Ishikawa (cell line): ENCODE measurements at regions not wholly inside any gene's neighbourhood (a gene's known extent, or its start where the extent isn't known, plus 50 kb on each side); places are given as distances from the start of the nearest gene placed in this dataset.

Experiments
- CEBPB ChIP-seq: IDR thresholded peaks from 2 replicates; pipeline ENCODE4 v1.6.1; 2012
- CREB1 ChIP-seq: IDR thresholded peaks from 2 replicates; pipeline ENCODE4 v1.6.1; 2012; ENCODE audit warnings: low read depth
- EGR1 ChIP-seq: IDR thresholded peaks from 2 replicates; pipeline ENCODE4 v1.6.1; 2012
- EP300 ChIP-seq: IDR thresholded peaks from 2 replicates; pipeline ENCODE4 v1.6.1; 2012; ENCODE audit warnings: borderline replicate concordance
- FOXM1 ChIP-seq: IDR thresholded peaks from 2 replicates; pipeline ENCODE4 v1.6.1; 2012; ENCODE audit warnings: low read depth, borderline replicate concordance
- MAX ChIP-seq: IDR thresholded peaks from 2 replicates; pipeline ENCODE4 v1.6.1; 2012
- NFIC ChIP-seq: IDR thresholded peaks from 2 replicates; pipeline ENCODE4 v1.6.1; 2012
- RAD21 ChIP-seq: IDR thresholded peaks from 2 replicates; pipeline ENCODE4 v1.6.1; 2012; ENCODE audit warnings: low read depth
- TAF1 ChIP-seq: IDR thresholded peaks from 2 replicates; pipeline ENCODE4 v1.6.1; 2012; ENCODE audit warnings: low read depth, mild to moderate bottlenecking
- TCF12 ChIP-seq: IDR thresholded peaks from 2 replicates; pipeline ENCODE4 v1.6.1; 2012; ENCODE audit warnings: low read depth
- TEAD4 ChIP-seq: IDR thresholded peaks from 2 replicates; pipeline ENCODE4 v1.6.1; 2012
- USF1 ChIP-seq: IDR thresholded peaks from 2 replicates; pipeline ENCODE4 v1.6.1; 2012
- YY1 ChIP-seq: IDR thresholded peaks from 2 replicates; pipeline ENCODE4 v1.6.1; 2012; ENCODE audit warnings: low read depth
- ZBTB7A ChIP-seq: IDR thresholded peaks from 2 replicates; pipeline ENCODE4 v1.6.1; 2012; ENCODE audit warnings: low read depth
- TF ChIP-seq, protein P1 (sequence below): IDR thresholded peaks from 2 replicates; pipeline ENCODE4 v1.6.1; 2012; ENCODE audit warnings: low read depth, mild to moderate bottlenecking

GRCh38 chr6:116982401-116982800 lies 105.4 kb downstream of the RFX6 start:
- TF ChIP-seq MAX (no peak), TEAD4 (no peak), ZBTB7A (no peak), RAD21 (no peak), CREB1 (no peak), TAF1 (no peak), EGR1 (no peak), USF1 (no peak), CEBPB (no peak), YY1 (no peak)
- TF ChIP-seq, protein P1, sequence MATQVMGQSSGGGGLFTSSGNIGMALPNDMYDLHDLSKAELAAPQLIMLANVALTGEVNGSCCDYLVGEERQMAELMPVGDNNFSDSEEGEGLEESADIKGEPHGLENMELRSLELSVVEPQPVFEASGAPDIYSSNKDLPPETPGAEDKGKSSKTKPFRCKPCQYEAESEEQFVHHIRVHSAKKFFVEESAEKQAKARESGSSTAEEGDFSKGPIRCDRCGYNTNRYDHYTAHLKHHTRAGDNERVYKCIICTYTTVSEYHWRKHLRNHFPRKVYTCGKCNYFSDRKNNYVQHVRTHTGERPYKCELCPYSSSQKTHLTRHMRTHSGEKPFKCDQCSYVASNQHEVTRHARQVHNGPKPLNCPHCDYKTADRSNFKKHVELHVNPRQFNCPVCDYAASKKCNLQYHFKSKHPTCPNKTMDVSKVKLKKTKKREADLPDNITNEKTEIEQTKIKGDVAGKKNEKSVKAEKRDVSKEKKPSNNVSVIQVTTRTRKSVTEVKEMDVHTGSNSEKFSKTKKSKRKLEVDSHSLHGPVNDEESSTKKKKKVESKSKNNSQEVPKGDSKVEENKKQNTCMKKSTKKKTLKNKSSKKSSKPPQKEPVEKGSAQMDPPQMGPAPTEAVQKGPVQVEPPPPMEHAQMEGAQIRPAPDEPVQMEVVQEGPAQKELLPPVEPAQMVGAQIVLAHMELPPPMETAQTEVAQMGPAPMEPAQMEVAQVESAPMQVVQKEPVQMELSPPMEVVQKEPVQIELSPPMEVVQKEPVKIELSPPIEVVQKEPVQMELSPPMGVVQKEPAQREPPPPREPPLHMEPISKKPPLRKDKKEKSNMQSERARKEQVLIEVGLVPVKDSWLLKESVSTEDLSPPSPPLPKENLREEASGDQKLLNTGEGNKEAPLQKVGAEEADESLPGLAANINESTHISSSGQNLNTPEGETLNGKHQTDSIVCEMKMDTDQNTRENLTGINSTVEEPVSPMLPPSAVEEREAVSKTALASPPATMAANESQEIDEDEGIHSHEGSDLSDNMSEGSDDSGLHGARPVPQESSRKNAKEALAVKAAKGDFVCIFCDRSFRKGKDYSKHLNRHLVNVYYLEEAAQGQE, result no peak

- no peak for TF ChIP-seq TAF1
- TF ChIP-seq, protein P1, result no peak
- TF ChIP-seq EP300, result no peak
- TF ChIP-seq YY1, result no peak
- TF ChIP-seq MAX, result no peak
- no peak for TF ChIP-seq TCF12
Observed at GRCh38 chr6:116983375-116983774, 106.3 kb downstream of the RFX6 start.

- TF ChIP-seq RAD21 (no peak), FOXM1 (no peak), CEBPB (no peak), EP300 (no peak), EGR1 (no peak), TEAD4 (no peak), MAX (no peak), USF1 (no peak), ZBTB7A (no peak), CREB1 (no peak), NFIC (no peak), TAF1 (no peak), TCF12 (no peak), YY1 (no peak)
- TF ChIP-seq, protein P1, result no peak
Observed at GRCh38 chr6:116986819-116987218, 109.8 kb downstream of the RFX6 start.

GRCh38 chr6:116990679-116991078 lies 113.6 kb downstream of the RFX6 start:
- TF ChIP-seq EGR1, result no peak

- TF ChIP-seq CEBPB (no peak), FOXM1 (no peak), TCF12 (no peak), ZBTB7A (no peak), YY1 (no peak), NFIC (no peak), MAX (no peak), EGR1 (no peak), USF1 (no peak), TEAD4 (no peak), TAF1 (no peak), RAD21 (no peak), EP300 (no peak), CREB1 (no peak)
- TF ChIP-seq, protein P1, result no peak
Observed at GRCh38 chr6:116992546-116992945, 115.5 kb downstream of the RFX6 start.
